Hepatic stellate cell (primary cell): ENCODE measurements at regions not wholly inside any gene's neighbourhood (a gene's known extent, or its start where the extent isn't known, plus 50 kb on each side); places are given as distances from the start of the nearest gene placed in this dataset.

ENCODE experiments used
- DNase-seq: peaks from one replicate; pipeline ENCODE4 v3.0.0; 2011; ENCODE audit warnings: low spot score

GRCh38 chr6:122283884-122284283 lies 115.6 kb upstream of the HSF2 start:
- no peak for DNase-seq

- no peak for DNase-seq
These were observed 114.6 kb upstream of the HSF2 start for GRCh38 chr6:122284848-122285247.

- no peak for DNase-seq
These were observed 114.0 kb upstream of the HSF2 start for GRCh38 chr6:122285292-122285913.

- DNase-seq, result no peak
These were observed 112.9 kb upstream of the HSF2 start for GRCh38 chr6:122286512-122286911.

GRCh38 chr6:122289762-122290539 lies 109.5 kb upstream of the HSF2 start:
- DNase-seq, result no peak

GRCh38 chr6:122297010-122297409 lies 102.4 kb upstream of the HSF2 start:
- no peak for DNase-seq

- DNase-seq, result no peak
These were observed 97.4 kb upstream of the HSF2 start for GRCh38 chr6:122302067-122302466.

- no peak for DNase-seq
These were observed 91.9 kb upstream of the HSF2 start for GRCh38 chr6:122307577-122307976.

GRCh38 chr6:122308074-122308473 lies 91.4 kb upstream of the HSF2 start:
- DNase-seq, result no peak

- DNase-seq, result no peak
These were observed 83.6 kb upstream of the HSF2 start for GRCh38 chr6:122315842-122316241.

- no peak for DNase-seq
These were observed 76.6 kb upstream of the HSF2 start for GRCh38 chr6:122322824-122323223.

GRCh38 chr6:122323361-122323760 lies 76.1 kb upstream of the HSF2 start:
- DNase-seq, result no peak

GRCh38 chr6:122330315-122330714 lies 69.1 kb upstream of the HSF2 start:
- DNase-seq, result no peak

GRCh38 chr6:122337645-122338044 lies 61.8 kb upstream of the HSF2 start:
- DNase-seq, result no peak

- DNase-seq, result no peak
These were observed 59.8 kb upstream of the HSF2 start for GRCh38 chr6:122339661-122340060.

- no peak for DNase-seq
These were observed 52.2 kb upstream of the HSF2 start for GRCh38 chr6:122347280-122347679.

GRCh38 chr6:122347751-122348150 lies 51.7 kb upstream of the HSF2 start:
- DNase-seq, result no peak
